ENCODE measurements at regions not wholly inside any gene's neighbourhood (a gene's known extent, or its start where the extent isn't known, plus 50 kb on each side); places are given as distances from the start of the nearest gene placed in this dataset.

DNA sequence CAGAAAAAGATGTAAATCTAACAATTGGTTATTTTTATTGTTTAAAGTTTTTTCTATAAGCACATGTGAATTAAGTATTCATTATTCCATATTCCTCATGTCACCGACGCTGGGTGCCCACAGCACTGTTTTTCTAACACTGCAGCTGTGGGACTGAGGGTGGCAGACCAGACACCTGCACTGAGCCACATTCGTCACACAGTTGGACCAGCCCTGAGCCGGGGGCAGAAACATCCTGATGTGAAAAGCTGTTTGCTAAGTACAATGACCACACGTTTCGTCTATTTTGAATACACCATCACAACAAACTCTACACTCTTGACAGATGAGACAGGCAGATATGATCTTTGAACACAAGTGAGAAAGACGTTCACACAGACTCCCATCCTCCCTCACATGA lies 749.5 kb downstream of the KCNJ18 start:
- DNase-seq (ENCODE audit: low spot score) = no peak

GRCh38 chr17:22443061-22443460 lies 750.7 kb downstream of the KCNJ18 start:
- DNase-seq (ENCODE audit: low spot score) = no peak

GRCh38 chr17:22453181-22453580 lies 760.9 kb downstream of the KCNJ18 start:
- DNase-seq (ENCODE audit: low spot score) = no peak

GRCh38 chr17:22454070-22454999 lies 762.0 kb downstream of the KCNJ18 start:
- no peak for DNase-seq (ENCODE audit: low spot score)

DNA sequence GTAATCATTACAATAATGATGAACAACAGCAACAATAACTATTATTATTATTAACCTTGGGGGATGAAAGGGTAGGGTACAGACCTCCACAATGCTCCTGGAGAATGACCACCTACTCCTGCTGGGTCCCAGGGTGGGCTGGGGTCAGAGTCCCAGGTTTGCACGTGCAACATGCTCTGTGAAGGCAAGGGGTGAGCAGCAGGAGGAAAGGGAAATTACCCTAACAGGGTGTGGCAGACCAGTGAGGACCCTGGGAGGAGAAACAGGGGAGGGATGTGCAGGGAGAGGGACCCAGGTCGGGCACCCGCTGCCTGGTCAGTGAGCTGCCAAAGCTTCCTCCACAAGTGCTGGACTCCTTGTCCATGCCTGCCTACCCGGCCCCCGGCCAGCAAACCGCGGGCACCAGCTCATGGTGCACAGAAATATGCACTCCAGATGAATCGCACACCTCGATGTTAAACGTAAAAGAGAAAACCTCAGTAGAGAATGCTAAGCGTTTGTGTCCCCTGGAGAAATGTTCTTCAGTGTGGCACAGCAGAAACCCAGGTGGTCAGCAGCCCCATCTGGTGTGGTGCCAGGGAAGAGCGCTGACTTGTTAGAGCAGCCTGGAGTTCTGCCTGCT lies 767.1 kb downstream of the KCNJ18 start:
- no peak for DNase-seq (ENCODE audit: low spot score)

DNA sequence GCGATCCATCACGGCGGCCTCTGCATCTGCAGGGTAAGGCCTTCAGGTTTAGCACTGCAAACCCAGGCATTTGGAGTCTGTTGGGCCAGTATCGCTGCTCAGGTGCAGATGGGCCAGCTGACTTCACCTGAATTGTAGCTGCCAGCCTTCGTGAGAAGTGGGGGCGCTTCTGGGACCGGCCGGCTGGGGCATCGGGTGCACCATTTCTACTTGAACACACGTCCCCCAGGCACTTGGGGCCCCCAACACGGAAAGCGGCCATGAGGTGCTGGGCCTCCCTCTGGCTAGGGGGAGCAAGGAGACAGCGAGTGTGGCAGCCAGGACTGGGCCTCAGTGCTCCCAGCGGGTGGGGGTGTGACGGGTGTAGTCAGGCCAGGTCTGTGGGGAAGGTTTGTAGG lies 767.6 kb downstream of the KCNJ18 start:
- no peak for DNase-seq (ENCODE audit: low spot score)

DNA sequence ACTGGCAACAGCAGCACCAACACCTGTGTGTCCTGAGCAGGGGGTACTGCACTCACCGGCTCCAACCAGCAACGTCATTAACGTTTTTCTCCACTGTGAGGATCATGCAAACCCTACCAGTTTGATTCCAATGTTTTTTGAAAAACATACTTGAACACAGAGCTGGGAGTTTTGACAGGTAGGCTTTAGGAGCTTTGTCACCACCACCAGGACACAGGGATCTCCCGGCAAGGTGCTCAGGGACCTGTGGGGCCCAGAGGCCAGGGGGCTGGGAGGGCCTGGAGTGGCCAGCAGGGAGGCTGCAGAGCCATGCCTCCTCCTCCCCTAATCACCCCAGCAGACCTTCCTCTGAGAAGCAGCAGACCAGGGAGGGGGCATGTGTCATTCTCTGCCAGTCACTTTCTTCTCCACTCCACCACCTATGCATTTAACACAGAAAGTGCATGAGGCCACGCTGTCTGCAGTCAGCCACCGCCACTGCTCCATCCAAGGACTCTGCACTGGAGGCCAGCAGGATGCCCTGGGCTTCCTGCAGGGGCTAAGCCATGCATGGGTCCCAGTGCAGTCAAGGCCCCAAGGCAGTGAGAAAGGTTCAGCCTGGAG lies 768.2 kb downstream of the KCNJ18 start:
- no peak for DNase-seq (ENCODE audit: low spot score)

- DNase-seq (ENCODE audit: low spot score) = no peak
These were observed 769.3 kb downstream of the KCNJ18 start for GRCh38 chr17:22461460-22462145.

DNA sequence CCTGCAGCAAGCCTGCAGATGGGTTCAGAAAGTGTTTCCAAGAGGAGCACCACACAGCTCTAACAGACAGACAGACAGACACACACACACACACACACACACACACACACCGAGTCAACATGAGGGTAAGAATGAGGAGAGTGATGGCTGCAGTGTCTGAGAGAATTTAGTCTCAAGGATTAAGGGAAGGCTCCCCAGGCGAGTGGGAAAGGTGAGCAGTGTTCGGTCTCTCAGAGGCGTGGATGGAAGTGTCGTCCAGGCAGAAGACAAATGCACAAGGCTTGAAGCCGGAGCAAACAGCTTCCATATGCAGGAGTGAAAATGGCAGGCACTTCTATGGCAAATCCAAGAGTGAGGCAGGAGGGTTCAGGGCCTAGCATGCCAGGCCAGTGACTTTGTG lies 770.1 kb downstream of the KCNJ18 start:
- DNase-seq (ENCODE audit: low spot score) = no peak

DNA sequence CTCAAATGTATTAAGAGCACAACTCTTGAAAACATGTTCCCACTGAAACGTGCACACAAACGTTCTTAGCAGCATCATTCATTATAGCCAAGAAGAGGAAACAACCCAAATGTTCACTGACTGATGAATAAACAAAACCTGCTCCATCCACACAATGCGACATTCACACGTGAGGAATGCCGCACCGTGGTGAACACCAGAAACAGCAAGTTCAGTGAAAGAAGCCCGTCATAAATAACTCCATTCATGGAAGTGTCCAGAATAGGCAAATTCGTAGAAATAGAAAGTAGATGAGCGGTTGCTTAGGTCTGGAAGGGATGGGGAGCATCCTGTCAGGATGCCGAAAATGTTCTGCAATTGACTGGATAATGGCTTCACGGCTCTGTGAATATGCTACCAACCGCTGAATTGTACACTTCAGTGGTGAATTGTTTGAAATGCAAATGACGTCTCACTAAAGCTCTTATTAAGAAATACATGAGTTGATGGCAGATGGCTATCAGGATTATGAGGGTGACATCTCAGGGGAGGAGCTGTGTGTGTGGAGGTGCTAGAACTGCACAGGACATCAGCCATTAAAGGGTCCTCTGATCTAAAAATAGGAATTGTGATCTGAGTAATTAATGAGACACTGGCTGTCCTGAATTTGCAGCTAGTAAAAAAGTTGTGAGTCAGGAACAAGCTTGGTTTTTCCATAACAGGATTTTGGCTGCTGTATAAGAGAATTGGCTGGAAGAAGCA lies 771.0 kb downstream of the KCNJ18 start:
- DNase-seq (ENCODE audit: low spot score) = no peak

- no peak for DNase-seq (ENCODE audit: low spot score)
These were observed 771.7 kb downstream of the KCNJ18 start for GRCh38 chr17:22464041-22464440.

GRCh38 chr17:22467720-22468119 lies 775.4 kb downstream of the KCNJ18 start:
- no peak for DNase-seq (ENCODE audit: low spot score)

GRCh38 chr17:22469101-22469880 lies 777.0 kb downstream of the KCNJ18 start:
- DNase-seq (ENCODE audit: low spot score) = no peak

DNA sequence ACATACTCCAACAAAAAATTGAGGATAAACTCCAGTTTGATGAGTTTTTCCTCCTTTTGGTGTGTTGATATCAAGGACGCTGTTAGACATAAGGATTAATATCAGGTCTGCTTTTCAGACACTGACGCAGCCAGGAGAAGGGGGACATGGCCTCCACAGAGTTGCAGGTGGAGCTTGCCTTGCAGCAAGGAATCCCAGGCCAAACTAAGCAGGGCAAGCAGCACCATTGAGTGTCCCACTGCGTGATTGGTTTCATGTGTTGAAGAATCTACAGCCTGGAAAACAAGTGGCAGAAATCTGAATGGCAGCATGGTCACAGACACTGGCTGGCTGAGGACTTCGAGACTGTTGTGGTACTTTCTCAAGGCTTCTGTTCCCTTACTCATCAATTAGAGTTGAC lies 777.6 kb downstream of the KCNJ18 start:
- no peak for DNase-seq (ENCODE audit: low spot score)

DNA sequence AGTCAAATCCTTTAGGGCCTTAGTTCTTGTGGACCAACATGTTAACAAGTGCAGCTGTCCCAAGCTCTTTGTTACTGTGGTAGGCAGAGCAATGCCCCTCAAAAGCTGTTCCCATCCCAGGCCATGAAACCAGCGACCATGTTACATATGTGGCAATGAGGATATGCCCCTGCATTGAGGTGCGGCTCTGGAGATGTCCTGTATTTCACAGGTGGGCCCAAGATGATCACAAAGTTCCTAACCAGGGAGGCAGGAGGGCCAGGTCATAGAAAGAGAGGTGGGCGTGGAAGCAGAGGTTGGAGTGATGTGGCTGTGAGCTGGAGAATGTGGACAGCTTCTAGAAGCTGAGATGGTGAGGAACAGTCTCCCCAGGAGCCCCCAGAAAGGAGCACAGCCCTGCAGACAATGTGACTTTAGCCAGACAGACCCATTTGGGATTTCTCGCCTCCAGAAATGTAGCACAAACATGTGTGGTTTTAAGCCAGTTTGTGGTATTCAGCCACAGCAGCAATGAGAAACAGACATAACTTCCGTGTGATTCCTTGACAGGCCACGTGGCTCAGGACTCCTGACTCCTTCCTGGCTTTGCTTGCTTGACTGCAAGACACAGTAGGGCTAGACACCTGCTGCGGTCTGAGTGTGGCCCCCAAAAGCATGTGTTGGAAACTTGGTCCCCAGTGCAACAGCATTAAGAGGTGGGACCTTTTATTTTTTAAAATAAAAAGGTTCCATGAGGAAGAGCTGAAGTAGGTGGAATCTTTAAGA lies 778.3 kb downstream of the KCNJ18 start:
- DNase-seq (ENCODE audit: low spot score) = no peak

DNA sequence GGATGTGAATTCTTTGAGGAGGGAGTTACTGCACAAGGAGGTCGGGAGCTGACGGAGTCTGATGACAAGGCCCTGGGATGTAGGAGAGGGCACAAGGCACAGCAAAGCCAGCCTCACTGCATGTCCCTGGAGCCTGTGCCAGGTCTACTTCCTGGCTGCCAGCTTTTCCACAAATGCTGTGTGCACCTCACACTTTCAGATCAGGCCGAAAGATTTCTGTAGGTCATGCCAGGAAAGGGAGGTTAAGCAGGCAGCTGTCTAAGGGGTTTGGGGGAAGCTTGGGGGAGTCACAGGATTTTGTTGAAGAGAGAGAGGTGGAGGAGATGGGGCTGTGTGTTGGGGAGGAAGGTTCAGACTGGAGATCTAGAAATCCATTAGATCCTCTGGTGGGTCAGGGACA lies 792.5 kb downstream of the KCNJ18 start:
- no peak for DNase-seq (ENCODE audit: low spot score)

- no peak for DNase-seq (ENCODE audit: low spot score)
These were observed 798.1 kb downstream of the KCNJ18 start for GRCh38 chr17:22490399-22490798.

- DNase-seq (ENCODE audit: low spot score) = no peak
These were observed 800.0 kb downstream of the KCNJ18 start for GRCh38 chr17:22492331-22492730.

DNA sequence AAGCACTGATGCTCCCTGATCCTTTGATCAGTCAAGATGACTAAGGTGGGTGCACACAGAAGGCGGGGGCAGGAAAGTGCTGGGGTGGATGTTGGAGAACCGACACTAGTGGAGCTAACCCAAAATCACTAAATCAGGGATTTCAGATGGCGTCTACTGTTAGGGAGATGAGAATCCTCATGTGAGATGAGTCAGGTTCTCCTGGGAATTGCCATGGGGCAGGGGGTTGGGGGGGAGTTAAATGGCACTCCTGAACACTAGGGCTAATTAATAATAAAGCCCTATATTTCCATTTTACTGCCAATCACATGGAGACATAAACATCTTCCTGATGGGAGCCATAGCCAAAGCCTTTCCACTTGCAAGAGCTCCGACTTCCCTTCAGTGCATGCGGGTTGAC lies 804.1 kb downstream of the KCNJ18 start:
- DNase-seq (ENCODE audit: low spot score) = no peak

GRCh38 chr17:22503322-22503899 lies 811.1 kb downstream of the KCNJ18 start:
- no peak for DNase-seq (ENCODE audit: low spot score)

Data from AG20443 (cell line).